ENCODE measurements at regions not wholly inside any gene's neighbourhood (a gene's known extent, or its start where the extent isn't known, plus 50 kb on each side); places are given as distances from the start of the nearest gene placed in this dataset.

DNA sequence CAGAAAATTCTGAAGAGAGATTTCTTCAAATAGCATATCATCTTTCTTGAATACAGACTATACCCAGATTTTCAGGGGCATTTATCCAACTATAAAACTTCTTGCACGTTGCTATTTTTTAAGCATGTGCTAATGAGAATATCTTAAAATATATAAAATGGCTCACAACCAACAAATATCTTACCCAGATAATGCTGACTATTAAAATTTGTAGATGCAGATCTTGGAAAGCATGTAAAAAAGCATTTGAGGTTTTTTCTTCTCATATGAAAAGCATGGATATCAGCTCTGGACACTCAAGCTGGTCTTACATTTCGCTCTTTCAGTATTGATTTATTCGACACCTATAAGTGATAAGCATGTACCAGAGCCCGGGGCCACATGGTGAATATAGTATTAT lies 1187.7 kb upstream of the ADGRL4 start:
- no peaks in the 10 kb centered on the region for H3K9me3 ChIP-seq (replicated peaks in 1 of 3)

DNA sequence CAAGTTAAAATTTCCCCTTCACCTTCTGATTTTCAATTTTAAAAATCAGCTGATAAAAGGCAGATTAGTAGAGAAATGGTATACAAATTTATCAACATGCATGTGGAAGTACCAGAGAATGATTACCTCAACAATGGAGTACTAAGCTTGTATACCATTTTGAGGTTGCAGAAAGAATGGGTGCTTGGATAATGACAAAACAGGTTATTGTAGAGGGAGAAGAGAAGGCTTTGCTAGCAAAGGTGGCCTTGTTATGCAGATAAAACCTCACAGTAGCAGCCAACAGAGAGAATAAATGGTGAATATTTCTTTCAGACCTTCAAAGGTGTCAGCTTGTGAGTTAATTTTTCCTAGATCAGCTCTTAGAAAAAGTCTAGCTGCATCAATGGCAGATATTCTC lies 1174.9 kb upstream of the ADGRL4 start:
- H3K27me3 ChIP-seq = no peaks in the 10 kb centered on the region
- intact Hi-C loops (cut with DNase I) = no loop called here

More for the DNA sequence above, 1187.7 kb upstream of the ADGRL4 start:
- no peak for TF ChIP-seq CTCF (IDR thresholded peaks at IDR 0.05)
- no peak for TF ChIP-seq POLR2A (IDR thresholded peaks at IDR 0.05)
- Histone ChIP-seq H3K27me3 (no peaks in the 10 kb centered on the region), H3K4me3 (no peak overlapping the region), H3K4me1 (replicated peaks in 1 of 2) (no peaks in the 10 kb centered on the region), H3K27ac (no peak overlapping the region), H3K36me3 (replicated peaks in 1 of 2) (no peaks in the 10 kb centered on the region)
- WGBS, 4 donors = 83 to 90% (median 86%) methylated on average over 4 of the region's 4 CpGs
- intact Hi-C loops (cut with DNase I) = no loop called here
- DNase-seq = no peak

DNA sequence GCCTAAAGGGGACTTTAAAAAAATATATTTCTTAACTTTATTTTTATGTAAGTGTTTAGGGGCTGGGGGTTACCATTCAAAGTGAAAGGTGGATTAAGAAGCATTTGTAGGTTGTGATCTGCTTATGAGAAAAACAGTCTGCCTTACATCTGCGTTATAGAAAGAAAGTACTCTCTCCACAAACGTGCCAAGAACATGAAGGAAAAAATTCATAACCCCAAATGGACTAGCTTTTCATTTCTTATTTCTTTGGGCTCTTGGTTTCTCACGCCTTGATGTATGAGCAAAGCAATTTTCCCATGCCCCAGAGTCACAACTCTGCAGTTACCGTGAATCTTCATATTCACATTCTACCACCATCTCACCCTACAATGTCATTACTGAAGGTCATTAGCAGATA lies 1165.1 kb upstream of the ADGRL4 start:
- Histone ChIP-seq H3K4me1 (replicated peaks in 1 of 2) (no peaks in the 10 kb centered on the region), H3K27me3 (no peaks in the 10 kb centered on the region), H3K36me3 (replicated peaks in 1 of 2) (no peaks in the 10 kb centered on the region), H3K9me3 (replicated peaks in 1 of 3) (no peaks in the 10 kb centered on the region), H3K4me3 (no peak overlapping the region), H3K27ac (no peak overlapping the region)
- 73 to 76% (median 75%) methylated on average over 4 of the region's 4 CpGs for WGBS, 4 donors
- no peak for DNase-seq
- TF ChIP-seq CTCF (IDR thresholded peaks at IDR 0.05) (no peak), POLR2A (IDR thresholded peaks at IDR 0.05) (no peak)
- intact Hi-C loops (cut with DNase I) = no loop called here

More for the DNA sequence above, 1174.9 kb upstream of the ADGRL4 start:
- H3K27ac ChIP-seq = no peak overlapping the region
- DNase-seq = no peak
- H3K36me3 ChIP-seq (replicated peaks in 1 of 2) = no peaks in the 10 kb centered on the region
- peaks cover 0 to 4% (median 0%) of the 10 kb centered on the region in 3 donors for H3K9me3 ChIP-seq (replicated peaks in 1 of 3)
- H3K4me3 ChIP-seq = no peak overlapping the region
- no peaks in the 10 kb centered on the region for H3K4me1 ChIP-seq (replicated peaks in 1 of 2)
- TF ChIP-seq POLR2A (IDR thresholded peaks at IDR 0.05) (no peak), CTCF (IDR thresholded peaks at IDR 0.05) (no peak)

DNA sequence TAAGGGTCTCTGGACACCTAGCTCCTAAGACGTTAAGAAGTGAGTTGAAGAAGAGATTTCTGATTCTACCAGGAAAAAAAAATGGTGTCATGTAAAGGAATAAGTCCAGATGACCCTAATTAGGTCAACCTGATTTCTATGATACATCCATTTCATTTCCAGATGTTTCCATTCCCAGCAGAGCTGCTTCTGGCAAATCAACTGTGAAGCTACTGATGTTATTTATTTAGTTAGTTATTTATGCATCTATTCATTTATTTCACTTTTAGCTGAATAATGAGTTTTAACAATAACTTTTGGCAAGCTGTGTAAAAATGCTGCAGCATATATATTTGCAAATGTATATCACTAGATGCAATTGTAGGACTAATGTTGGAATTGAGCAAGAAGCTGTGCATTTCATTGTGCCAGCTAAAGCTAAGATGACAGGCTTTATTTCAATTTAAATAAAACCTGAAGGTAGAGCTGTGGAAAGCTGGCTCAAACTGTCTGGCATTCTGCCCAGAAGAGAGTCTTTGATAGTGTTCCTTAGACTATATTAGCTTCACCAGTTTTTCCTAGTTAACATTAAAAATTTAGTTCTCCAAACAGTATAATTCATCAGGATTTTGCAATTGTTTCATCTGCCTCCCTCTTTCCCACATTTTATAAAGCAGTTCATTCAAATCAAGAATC lies 1164.4 kb upstream of the ADGRL4 start:
- no peak for TF ChIP-seq POLR2A (IDR thresholded peaks at IDR 0.05)
- TF ChIP-seq CTCF (IDR thresholded peaks at IDR 0.05) = no peak
- no peaks in the 10 kb centered on the region for H3K9me3 ChIP-seq (replicated peaks in 1 of 3)
- no peak overlapping the region for H3K27ac ChIP-seq
- H3K27me3 ChIP-seq = no peaks in the 10 kb centered on the region
- 25 to 51% (median 34%) methylated on average over 1 of the region's 1 CpG for WGBS, 4 donors
- H3K4me3 ChIP-seq = no peak overlapping the region
- no peaks in the 10 kb centered on the region for H3K4me1 ChIP-seq (replicated peaks in 1 of 2)
- intact Hi-C loops (cut with DNase I) = no loop called here
- no peaks in the 10 kb centered on the region for H3K36me3 ChIP-seq (replicated peaks in 1 of 2)
- DNase-seq = peak in 3 of 7 donors; percentile 8 to 15 (median 13)

All from adrenal gland (tissue), 9 donors.